BJ (cell line): ENCODE measurements at regions not wholly inside any gene's neighbourhood (a gene's known extent, or its start where the extent isn't known, plus 50 kb on each side); places are given as distances from the start of the nearest gene placed in this dataset.

Experiments used
- CTCF ChIA-PET: fragments of 350-600 bp; formaldehyde crosslinking; extraction: SDS; loops from one replicate; lab custom pipeline; 2021; ENCODE audit warnings: antibody characterized with exemption, inconsistent platforms; lab: Yijun Ruan, JAX
- POLR2A ChIA-PET: fragments of 300-600 bp; sonication (Branson Sonifier 250); formaldehyde crosslinking; extraction: SDS; loops from one replicate; lab custom pipeline; 2021; ENCODE audit warnings: antibody characterized with exemption; lab: Charles Lee
- DNase-seq: peaks from one replicate; pipeline ENCODE4 v3.0.0-alpha.2; 2011; ENCODE audit warnings: low read depth
- H3K27me3 ChIP-seq: 2 replicates; pipeline ENCODE4 v1.6.0; 2011; ENCODE audit warnings: low read length; ENCODE audit not compliant: control insufficient read depth, insufficient read depth
- H3K36me3 ChIP-seq: 2 replicates; pipeline ENCODE4 v1.5.1; 2011; ENCODE audit warnings: low read length; ENCODE audit not compliant: control insufficient read depth, insufficient read depth
- H3K4me3 ChIP-seq: 2 replicates; pipeline ENCODE4 v1.5.1; 2011; ENCODE audit warnings: low read depth, mild to moderate bottlenecking, control low read depth, low read length
- TF ChIP-seq, protein P1 (sequence below): IDR thresholded peaks from 2 replicates; pipeline ENCODE4 v1.5.1; 2011; ENCODE audit warnings: low read depth, mild to moderate bottlenecking, control low read depth, inconsistent platforms, low read length, moderate library complexity; ENCODE audit not compliant: insufficient read depth

DNA sequence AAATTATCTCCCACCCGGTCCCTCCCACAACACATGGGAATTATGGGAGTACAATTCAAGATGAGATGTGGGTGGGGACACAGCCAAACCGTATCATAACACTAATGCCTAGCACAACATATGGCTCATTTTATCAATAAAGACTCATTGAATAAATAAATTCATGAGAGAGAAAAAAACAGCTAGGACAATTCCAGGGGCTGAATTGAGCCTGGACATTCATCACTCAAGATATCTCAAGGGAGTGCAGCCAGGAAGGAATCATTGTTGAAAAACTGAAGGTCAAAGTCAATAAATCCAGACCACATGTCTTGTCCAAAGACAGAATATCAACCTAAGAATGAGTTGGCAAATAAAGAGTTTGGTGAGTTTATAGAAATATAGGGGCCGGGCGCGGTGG, 644.1 kb downstream of the PLPP3 start:
- H3K27me3 ChIP-seq: no peaks in the 10 kb centered on the region
- POLR2A ChIA-PET: no interaction called here
- no peak for DNase-seq
- TF ChIP-seq, protein P1, sequence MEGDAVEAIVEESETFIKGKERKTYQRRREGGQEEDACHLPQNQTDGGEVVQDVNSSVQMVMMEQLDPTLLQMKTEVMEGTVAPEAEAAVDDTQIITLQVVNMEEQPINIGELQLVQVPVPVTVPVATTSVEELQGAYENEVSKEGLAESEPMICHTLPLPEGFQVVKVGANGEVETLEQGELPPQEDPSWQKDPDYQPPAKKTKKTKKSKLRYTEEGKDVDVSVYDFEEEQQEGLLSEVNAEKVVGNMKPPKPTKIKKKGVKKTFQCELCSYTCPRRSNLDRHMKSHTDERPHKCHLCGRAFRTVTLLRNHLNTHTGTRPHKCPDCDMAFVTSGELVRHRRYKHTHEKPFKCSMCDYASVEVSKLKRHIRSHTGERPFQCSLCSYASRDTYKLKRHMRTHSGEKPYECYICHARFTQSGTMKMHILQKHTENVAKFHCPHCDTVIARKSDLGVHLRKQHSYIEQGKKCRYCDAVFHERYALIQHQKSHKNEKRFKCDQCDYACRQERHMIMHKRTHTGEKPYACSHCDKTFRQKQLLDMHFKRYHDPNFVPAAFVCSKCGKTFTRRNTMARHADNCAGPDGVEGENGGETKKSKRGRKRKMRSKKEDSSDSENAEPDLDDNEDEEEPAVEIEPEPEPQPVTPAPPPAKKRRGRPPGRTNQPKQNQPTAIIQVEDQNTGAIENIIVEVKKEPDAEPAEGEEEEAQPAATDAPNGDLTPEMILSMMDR: no peak
- no peak overlapping the region for H3K4me3 ChIP-seq
- CTCF ChIA-PET: no interaction called here
- no peaks in the 10 kb centered on the region for H3K36me3 ChIP-seq

DNA sequence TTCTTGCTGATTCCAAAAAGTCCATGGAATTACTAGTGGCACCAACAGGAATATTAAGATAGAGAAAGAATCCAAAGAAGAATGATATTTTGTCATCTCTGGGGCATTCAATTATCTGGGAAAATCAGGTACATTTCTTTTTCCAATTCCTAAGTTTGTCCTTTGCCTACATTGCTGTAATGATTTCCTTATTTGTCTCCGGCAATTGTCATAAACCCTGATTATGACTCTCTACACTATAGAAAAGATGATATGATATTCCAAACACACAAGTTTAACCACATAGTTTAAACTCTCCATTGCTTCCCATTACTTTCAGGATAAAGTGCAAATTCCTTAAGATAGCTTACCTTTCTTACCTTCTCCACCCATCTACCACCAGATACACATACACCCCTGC, 647.0 kb downstream of the PLPP3 start:
- POLR2A ChIA-PET: no interaction called here
- TF ChIP-seq, protein P1: no peak
- Histone ChIP-seq H3K4me3 (no peak overlapping the region), H3K27me3 (no peaks in the 10 kb centered on the region), H3K36me3 (no peaks in the 10 kb centered on the region)
- CTCF ChIA-PET: no interaction called here
- DNase-seq: no peak

DNA sequence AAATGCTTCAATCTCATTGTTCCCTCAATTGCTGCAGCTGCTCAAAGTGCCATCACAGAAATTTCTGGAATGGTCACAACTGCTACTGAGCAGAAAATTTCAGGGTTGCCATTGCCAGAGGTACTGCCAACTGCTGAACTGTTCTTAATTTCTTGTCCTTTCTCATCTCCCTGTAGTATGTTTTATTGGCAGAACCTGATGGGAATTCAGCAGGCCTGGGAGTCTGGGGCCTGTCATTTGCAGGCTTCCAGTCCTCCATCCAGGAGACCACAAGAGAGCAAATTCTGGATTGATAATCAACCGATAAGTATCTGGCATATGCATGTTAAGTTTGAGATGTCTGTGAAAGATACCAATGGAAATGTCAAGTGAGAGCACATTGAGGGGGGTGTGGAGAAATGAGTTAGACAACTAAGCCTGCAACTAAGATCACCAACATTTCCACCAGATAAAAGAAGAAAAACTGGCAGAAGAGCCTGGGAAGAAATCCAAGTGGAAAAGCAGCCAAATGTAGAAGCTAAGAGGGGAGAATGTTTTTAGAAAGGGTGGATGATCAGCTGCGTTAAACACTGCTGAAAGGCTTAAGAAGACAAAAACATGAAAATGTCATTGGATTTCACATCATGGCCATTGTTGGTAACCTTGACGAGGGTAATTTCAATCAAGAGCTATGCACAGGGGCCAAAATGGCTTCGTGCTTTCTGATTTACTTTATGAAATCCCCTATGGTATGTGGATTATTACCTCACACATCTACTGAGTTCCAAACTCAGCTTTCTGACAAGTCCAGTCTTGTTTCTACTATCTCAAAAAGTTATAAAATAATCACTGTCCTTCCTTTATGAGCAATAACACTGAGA, 648.1 kb downstream of the PLPP3 start:
- CTCF ChIA-PET: interaction anchor here (1.6 kb wide), 1 partner anchor 8 kb away, joined by 4 read pairs; no protein-coding TSS in a partner anchor
- Histone ChIP-seq H3K27me3 (no peaks in the 10 kb centered on the region), H3K36me3 (no peaks in the 10 kb centered on the region), H3K4me3 (no peak overlapping the region)
- POLR2A ChIA-PET: no interaction called here
- TF ChIP-seq, protein P1: no peak
- DNase-seq: no peak

DNA sequence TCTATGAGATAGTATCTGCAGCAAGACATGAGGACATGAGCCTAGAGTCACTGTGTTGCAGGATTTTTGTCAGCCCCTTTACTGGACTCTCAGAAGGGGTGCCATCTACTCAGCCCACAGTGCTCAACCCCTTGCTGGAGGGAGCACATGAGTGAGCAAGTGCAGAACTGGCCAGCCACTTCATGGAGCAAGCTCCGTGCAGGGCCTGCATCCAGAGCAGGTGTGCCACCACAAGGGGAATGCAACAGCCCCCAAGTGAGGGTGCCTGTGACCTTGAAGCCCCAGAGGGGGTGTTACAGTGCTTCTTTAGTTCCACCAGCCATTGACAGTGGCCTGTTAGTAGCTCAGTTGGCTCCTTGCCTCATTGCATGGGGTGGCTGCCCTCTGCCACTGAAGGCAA, 649.7 kb downstream of the PLPP3 start:
- Histone ChIP-seq H3K36me3 (no peaks in the 10 kb centered on the region), H3K27me3 (no peaks in the 10 kb centered on the region), H3K4me3 (no peak overlapping the region)
- DNase-seq: no peak
- CTCF ChIA-PET: interaction anchor here (1.6 kb wide), 1 partner anchor 10 kb away, joined by 4 read pairs; no protein-coding TSS in a partner anchor
- TF ChIP-seq, protein P1: no peak
- POLR2A ChIA-PET: no interaction called here

DNA sequence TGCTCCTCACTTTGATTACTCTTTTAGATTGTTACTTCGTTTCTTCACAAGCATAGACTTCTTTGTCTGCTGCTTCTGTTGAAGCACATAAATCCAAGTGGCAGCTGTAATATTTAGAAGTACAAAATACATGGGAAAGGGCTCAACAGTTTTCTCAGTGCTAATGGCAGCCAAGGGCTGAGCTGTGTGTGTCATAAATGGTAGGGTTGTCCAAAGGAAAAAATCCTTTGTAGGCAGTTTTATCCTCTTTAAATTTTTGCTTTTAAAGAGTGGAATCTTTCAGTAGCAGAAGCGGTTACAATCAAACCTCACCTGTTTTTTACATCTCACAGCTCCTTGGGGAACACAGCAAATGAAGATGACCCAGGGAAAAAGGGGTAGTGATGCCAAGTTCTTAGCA, 650.8 kb downstream of the PLPP3 start:
- Histone ChIP-seq H3K4me3 (no peak overlapping the region), H3K36me3 (no peaks in the 10 kb centered on the region), H3K27me3 (no peaks in the 10 kb centered on the region)
- ChIA-PET POLR2A (interaction anchor here (0.7 kb wide), 1 partner anchor 384 kb away, joined by 3 read pairs; no protein-coding TSS in a partner anchor), CTCF (interaction anchor here (1.0 kb wide), 1 partner anchor 24 kb away, joined by 3 read pairs; no protein-coding TSS in a partner anchor)
- TF ChIP-seq, protein P1: no peak
- DNase-seq: no peak
